GDM1 (cell line): ENCODE measurements at regions not wholly inside any gene's neighbourhood (a gene's known extent, or its start where the extent isn't known, plus 50 kb on each side); places are given as distances from the start of the nearest gene placed in this dataset.
"Not testable (repeated sequence)": the region's sequence is repeated elsewhere in the genome, so short reads cannot be mapped to it uniquely, and the experiment has no call there.

ENCODE experiments used
- DNase-seq: peaks from one replicate; lab custom pipeline; 2025; lab: John Stamatoyannopoulos, UW

- no peak for DNase-seq
These were observed 144.2 kb upstream of the RAPGEF2 start for GRCh38 chr4:158958489-158959270.

- no peak for DNase-seq
These were observed 140.5 kb upstream of the RAPGEF2 start for GRCh38 chr4:158962393-158962792.

- not testable (repeated sequence) for DNase-seq
These were observed 139.6 kb upstream of the RAPGEF2 start for GRCh38 chr4:158963282-158963681.

GRCh38 chr4:158964114-158964727, 138.7 kb upstream of the RAPGEF2 start:
- DNase-seq, result no peak

- no peak for DNase-seq
These were observed 138.2 kb upstream of the RAPGEF2 start for GRCh38 chr4:158964728-158965124.

GRCh38 chr4:158965226-158965625, 137.7 kb upstream of the RAPGEF2 start:
- no peak for DNase-seq

- no peak for DNase-seq
These were observed 136.8 kb upstream of the RAPGEF2 start for GRCh38 chr4:158966091-158966490.

- no peak for DNase-seq
These were observed 133.9 kb upstream of the RAPGEF2 start for GRCh38 chr4:158968961-158969360.

GRCh38 chr4:158970812-158971211, 132.1 kb upstream of the RAPGEF2 start:
- DNase-seq, result no peak

GRCh38 chr4:158974438-158974837, 128.4 kb upstream of the RAPGEF2 start:
- DNase-seq, result not testable (repeated sequence)

GRCh38 chr4:158980711-158981110, 122.2 kb upstream of the RAPGEF2 start:
- DNase-seq, result not testable (repeated sequence)

GRCh38 chr4:158991534-158992155, 111.2 kb upstream of the RAPGEF2 start:
- no peak for DNase-seq

GRCh38 chr4:158993891-158994290, 109.0 kb upstream of the RAPGEF2 start:
- no peak for DNase-seq

- DNase-seq, result no peak
These were observed 107.8 kb upstream of the RAPGEF2 start for GRCh38 chr4:158995040-158995439.

GRCh38 chr4:158995965-158996364, 106.9 kb upstream of the RAPGEF2 start:
- DNase-seq, result no peak

- no peak for DNase-seq
These were observed 106.2 kb upstream of the RAPGEF2 start for GRCh38 chr4:158996669-158997074.

- DNase-seq, result no peak
These were observed 105.1 kb upstream of the RAPGEF2 start for GRCh38 chr4:158997660-158998349.

GRCh38 chr4:158998624-158999023, 104.3 kb upstream of the RAPGEF2 start:
- no peak for DNase-seq

GRCh38 chr4:158999166-158999682, 103.7 kb upstream of the RAPGEF2 start:
- no peak for DNase-seq

GRCh38 chr4:158999849-159000248, 103.0 kb upstream of the RAPGEF2 start:
- no peak for DNase-seq

GRCh38 chr4:159002950-159003349, 99.9 kb upstream of the RAPGEF2 start:
- no peak for DNase-seq
